ENCODE measurements at regions not wholly inside any gene's neighbourhood (a gene's known extent, or its start where the extent isn't known, plus 50 kb on each side); places are given as distances from the start of the nearest gene placed in this dataset.
A peak's percentile ranks its signal among the peaks of the same experiment; 100 is the strongest.

DNA sequence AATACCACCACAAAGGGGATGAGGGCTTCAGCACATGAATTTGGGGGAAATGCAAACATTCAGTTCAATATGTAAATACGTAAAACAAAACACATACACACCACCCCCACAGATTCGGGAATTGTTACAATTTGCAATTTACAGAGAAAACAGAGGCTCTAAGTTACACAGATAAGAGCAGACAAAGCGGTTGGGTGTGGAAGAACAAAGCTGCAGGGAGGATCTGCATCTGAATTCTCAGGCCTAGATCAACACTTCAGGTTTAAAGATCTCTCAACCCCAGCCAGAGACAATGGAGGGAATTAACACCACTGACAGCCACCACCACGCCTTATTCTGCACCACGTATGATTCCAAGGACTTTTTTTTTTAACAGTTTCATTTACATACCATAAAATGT is 375.5 kb downstream of the BCL11B start:
- WGBS (ENCODE audit: extremely low coverage, insufficient coverage, insufficient read length) = no CpG with 5 or more reads among the region's 5 CpGs
- Histone ChIP-seq H4K91ac (ENCODE audit: low read depth, low read length) (no peak overlapping the region), H3K36me3 (ENCODE audit: control insufficient read depth in 1 of 2, insufficient read depth in 2 of 2, low read length in 2 of 2) (no peaks in the 10 kb centered on the region), H3K27me3 (ENCODE audit: insufficient read depth, low read length) (no peaks in the 10 kb centered on the region), H2AFZ (ENCODE audit: insufficient read depth, low read length, poor library complexity) (no peak overlapping the region), H3K4me1 (ENCODE audit: control insufficient read depth in 1 of 2, insufficient read depth in 2 of 2, low read length in 2 of 2) (peaks cover 8 to 10% of the 10 kb centered on the region in 2 experiments), H2AK5ac (ENCODE audit: low read length) (no peak overlapping the region), H2BK5ac (ENCODE audit: low read depth, low read length, poor library complexity) (no peak overlapping the region), H3K27ac (ENCODE audit: low read depth, low read length) (no peak overlapping the region), H3K4me2 (ENCODE audit: low read length) (no peak overlapping the region), H4K12ac (ENCODE audit: low read depth, low read length) (no peak overlapping the region), H2BK120ac (ENCODE audit: insufficient read depth, low read length, poor library complexity) (no peak overlapping the region), H4K8ac (ENCODE audit: low read depth, low read length) (no peak overlapping the region), H3K9ac (ENCODE audit: low read length) (no peak overlapping the region), H2BK12ac (ENCODE audit: low read length) (no peak overlapping the region), H3K14ac (ENCODE audit: low read length) (no peak overlapping the region), H3K23ac (ENCODE audit: low read length) (no peak overlapping the region), H3K4ac (ENCODE audit: low read depth, low read length) (no peak overlapping the region), H3K18ac (ENCODE audit: low read length) (no peak overlapping the region), H3K79me2 (ENCODE audit: control insufficient read depth, insufficient read depth, low read length, poor library complexity) (no peaks in the 10 kb centered on the region), H3K9me3 (ENCODE audit: insufficient read depth, low read depth, low read length) (peaks cover 3% of the 10 kb centered on the region), H3K4me3 (ENCODE audit: low read depth, low read length) (no peak overlapping the region), H3K79me1 (ENCODE audit: low read length) (no peaks in the 10 kb centered on the region)
- DNase-seq = no peak

- Histone ChIP-seq H2AK5ac (ENCODE audit: low read length) (no peak overlapping the region), H3K18ac (ENCODE audit: low read length) (no peak overlapping the region), H3K4me2 (ENCODE audit: low read length) (no peak overlapping the region), H4K8ac (ENCODE audit: low read depth, low read length) (no peak overlapping the region), H3K4me1 (ENCODE audit: control insufficient read depth in 1 of 2, insufficient read depth in 2 of 2, low read length in 2 of 2) (peaks cover 8 to 10% of the 10 kb centered on the region in 2 experiments), H3K9ac (ENCODE audit: low read length) (no peak overlapping the region), H2BK120ac (ENCODE audit: insufficient read depth, low read length, poor library complexity) (no peak overlapping the region), H4K12ac (ENCODE audit: low read depth, low read length) (no peak overlapping the region), H3K23ac (ENCODE audit: low read length) (no peak overlapping the region), H2BK12ac (ENCODE audit: low read length) (no peak overlapping the region), H3K4me3 (ENCODE audit: low read depth, low read length) (no peak overlapping the region), H2AFZ (ENCODE audit: insufficient read depth, low read length, poor library complexity) (no peak overlapping the region), H3K79me2 (ENCODE audit: control insufficient read depth, insufficient read depth, low read length, poor library complexity) (no peaks in the 10 kb centered on the region), H3K14ac (ENCODE audit: low read length) (no peak overlapping the region), H3K9me3 (ENCODE audit: insufficient read depth, low read depth, low read length) (peaks cover 3% of the 10 kb centered on the region), H4K91ac (ENCODE audit: low read depth, low read length) (no peak overlapping the region), H3K27me3 (ENCODE audit: insufficient read depth, low read length) (no peaks in the 10 kb centered on the region), H3K36me3 (ENCODE audit: control insufficient read depth in 1 of 2, insufficient read depth in 2 of 2, low read length in 2 of 2) (no peaks in the 10 kb centered on the region), H3K4ac (ENCODE audit: low read depth, low read length) (no peak overlapping the region), H3K79me1 (ENCODE audit: low read length) (no peaks in the 10 kb centered on the region), H3K27ac (ENCODE audit: low read depth, low read length) (no peak overlapping the region), H2BK5ac (ENCODE audit: low read depth, low read length, poor library complexity) (no peak overlapping the region)
- DNase-seq = no peak
- no CpG with 5 or more reads among the region's 7 CpGs for WGBS (ENCODE audit: extremely low coverage, insufficient coverage, insufficient read length)
Measured at GRCh38 chr14:98897605-98898309, 374.2 kb downstream of the BCL11B start.

DNA sequence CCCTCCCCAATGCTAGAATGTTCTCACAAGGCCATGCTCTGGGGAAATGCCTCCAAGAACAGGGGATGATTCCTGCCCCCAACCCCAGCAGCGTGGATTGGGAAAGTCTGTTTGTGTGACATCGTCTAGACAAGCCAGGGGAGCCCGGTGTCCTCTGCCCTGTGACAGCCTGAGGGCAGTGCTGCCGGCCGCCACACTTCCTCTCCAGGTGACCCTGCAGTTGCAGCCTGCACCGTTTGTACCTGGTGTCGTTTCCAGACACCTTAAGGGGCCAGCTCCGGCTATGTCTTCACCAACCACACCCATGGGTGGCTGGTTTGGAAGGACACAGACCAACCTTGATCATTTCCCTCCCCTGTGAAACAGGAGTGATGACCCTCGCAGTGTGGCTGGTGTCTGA is 372.6 kb downstream of the BCL11B start:
- H3K9ac ChIP-seq (ENCODE audit: low read length) = no peak overlapping the region
- WGBS (ENCODE audit: extremely low coverage, insufficient coverage, insufficient read length) = no CpG with 5 or more reads among the region's 9 CpGs
- H3K4me1 ChIP-seq (ENCODE audit: control insufficient read depth in 1 of 2, insufficient read depth in 2 of 2, low read length in 2 of 2) = peaks cover 10 to 19% of the 10 kb centered on the region in 2 experiments
- H2BK120ac ChIP-seq (ENCODE audit: insufficient read depth, low read length, poor library complexity) = no peak overlapping the region
- no peak overlapping the region for H3K14ac ChIP-seq (ENCODE audit: low read length)
- no peak overlapping the region for H3K4me2 ChIP-seq (ENCODE audit: low read length)
- no peak overlapping the region for H2AFZ ChIP-seq (ENCODE audit: insufficient read depth, low read length, poor library complexity)
- H2AK5ac ChIP-seq (ENCODE audit: low read length) = no peak overlapping the region
- H3K4ac ChIP-seq (ENCODE audit: low read depth, low read length) = no peak overlapping the region
- no peak overlapping the region for H2BK5ac ChIP-seq (ENCODE audit: low read depth, low read length, poor library complexity)
- no peaks in the 10 kb centered on the region for H3K79me2 ChIP-seq (ENCODE audit: control insufficient read depth, insufficient read depth, low read length, poor library complexity)
- H3K18ac ChIP-seq (ENCODE audit: low read length) = no peak overlapping the region
- H3K27ac ChIP-seq (ENCODE audit: low read depth, low read length) = no peak overlapping the region
- H2BK12ac ChIP-seq (ENCODE audit: low read length) = no peak overlapping the region
- no peaks in the 10 kb centered on the region for H3K27me3 ChIP-seq (ENCODE audit: insufficient read depth, low read length)
- no peak overlapping the region for H3K4me3 ChIP-seq (ENCODE audit: low read depth, low read length)
- H3K23ac ChIP-seq (ENCODE audit: low read length) = no peak overlapping the region
- peaks cover 3% of the 10 kb centered on the region for H3K9me3 ChIP-seq (ENCODE audit: insufficient read depth, low read depth, low read length)
- H3K79me1 ChIP-seq (ENCODE audit: low read length) = no peaks in the 10 kb centered on the region
- no peak overlapping the region for H4K91ac ChIP-seq (ENCODE audit: low read depth, low read length)
- no peak for DNase-seq
- H4K12ac ChIP-seq (ENCODE audit: low read depth, low read length) = no peak overlapping the region
- H4K8ac ChIP-seq (ENCODE audit: low read depth, low read length) = no peak overlapping the region
- H3K36me3 ChIP-seq (ENCODE audit: control insufficient read depth in 1 of 2, insufficient read depth in 2 of 2, low read length in 2 of 2) = no peaks in the 10 kb centered on the region

DNA sequence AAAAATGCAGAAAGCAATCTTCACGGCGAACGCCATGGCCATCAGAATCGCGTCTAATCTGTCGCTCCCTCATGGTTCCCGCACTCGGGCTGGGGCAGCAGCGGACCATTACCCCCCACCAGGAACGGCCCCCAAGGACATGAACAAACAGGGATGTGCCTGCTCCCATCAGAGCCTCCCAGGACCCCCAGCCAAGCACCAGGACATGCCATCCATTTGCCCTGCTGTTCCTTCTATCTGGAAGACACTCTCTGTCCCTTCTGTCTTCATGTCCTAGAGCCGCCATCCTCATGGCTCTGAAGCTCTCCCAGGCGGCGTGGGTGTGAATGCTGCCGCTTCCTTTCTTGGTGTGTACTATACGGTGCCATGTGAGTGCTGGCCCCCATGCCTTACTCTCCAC is 371.8 kb downstream of the BCL11B start:
- no peak overlapping the region for H3K4ac ChIP-seq (ENCODE audit: low read depth, low read length)
- H2BK120ac ChIP-seq (ENCODE audit: insufficient read depth, low read length, poor library complexity) = no peak overlapping the region
- no peak overlapping the region for H3K23ac ChIP-seq (ENCODE audit: low read length)
- no peak for DNase-seq
- no peak overlapping the region for H3K18ac ChIP-seq (ENCODE audit: low read length)
- H2AK5ac ChIP-seq (ENCODE audit: low read length) = peak overlapping the region; percentile 21
- no peak overlapping the region for H4K8ac ChIP-seq (ENCODE audit: low read depth, low read length)
- no peak overlapping the region for H2AFZ ChIP-seq (ENCODE audit: insufficient read depth, low read length, poor library complexity)
- no peak overlapping the region for H3K14ac ChIP-seq (ENCODE audit: low read length)
- H2BK5ac ChIP-seq (ENCODE audit: low read depth, low read length, poor library complexity) = no peak overlapping the region
- H3K79me1 ChIP-seq (ENCODE audit: low read length) = no peaks in the 10 kb centered on the region
- no peaks in the 10 kb centered on the region for H3K79me2 ChIP-seq (ENCODE audit: control insufficient read depth, insufficient read depth, low read length, poor library complexity)
- H3K4me1 ChIP-seq (ENCODE audit: control insufficient read depth in 1 of 2, insufficient read depth in 2 of 2, low read length in 2 of 2) = peaks cover 10 to 24% of the 10 kb centered on the region in 2 experiments
- H3K27me3 ChIP-seq (ENCODE audit: insufficient read depth, low read length) = no peaks in the 10 kb centered on the region
- H3K4me3 ChIP-seq (ENCODE audit: low read depth, low read length) = no peak overlapping the region
- no peak overlapping the region for H3K9ac ChIP-seq (ENCODE audit: low read length)
- no peak overlapping the region for H3K27ac ChIP-seq (ENCODE audit: low read depth, low read length)
- H4K12ac ChIP-seq (ENCODE audit: low read depth, low read length) = no peak overlapping the region
- no peak overlapping the region for H3K4me2 ChIP-seq (ENCODE audit: low read length)
- peak overlapping the region; percentile 3 for H4K91ac ChIP-seq (ENCODE audit: low read depth, low read length)
- no CpG with 5 or more reads among the region's 15 CpGs for WGBS (ENCODE audit: extremely low coverage, insufficient coverage, insufficient read length)
- peaks cover 3% of the 10 kb centered on the region for H3K9me3 ChIP-seq (ENCODE audit: insufficient read depth, low read depth, low read length)
- H2BK12ac ChIP-seq (ENCODE audit: low read length) = no peak overlapping the region
- no peaks in the 10 kb centered on the region for H3K36me3 ChIP-seq (ENCODE audit: control insufficient read depth in 1 of 2, insufficient read depth in 2 of 2, low read length in 2 of 2)
